T-helper 22 cell (primary cell): ENCODE measurements at regions not wholly inside any gene's neighbourhood (a gene's known extent, or its start where the extent isn't known, plus 50 kb on each side); places are given as distances from the start of the nearest gene placed in this dataset.
"Not testable (repeated sequence)": the region's sequence is repeated elsewhere in the genome, so short reads cannot be mapped to it uniquely, and the experiment has no call there.

Experiments
- DNase-seq: peaks from one replicate; pipeline ENCODE4 v3.0.0-alpha.2; 2020; ENCODE audit warnings: low read depth

DNA sequence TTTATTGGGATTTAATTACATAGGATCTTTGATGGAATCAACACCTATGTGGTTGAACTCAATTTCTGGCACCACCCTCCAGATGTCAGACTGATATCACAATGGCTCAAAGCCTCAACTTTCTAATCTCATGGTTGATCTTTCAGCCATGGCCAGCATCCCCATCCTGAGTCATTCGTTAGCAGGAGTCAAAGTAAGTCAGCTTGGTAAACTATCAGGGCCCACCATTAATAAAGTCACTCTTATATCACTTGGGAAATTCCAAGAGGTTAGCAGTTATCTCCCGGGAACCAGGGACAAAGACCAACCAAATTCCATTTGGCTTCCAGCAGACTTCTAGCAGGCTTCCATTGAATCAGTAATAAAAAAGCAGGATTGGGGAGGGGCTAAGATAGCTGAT, 50.7 kb upstream of the TNFSF4 start:
- no peak for DNase-seq

DNA sequence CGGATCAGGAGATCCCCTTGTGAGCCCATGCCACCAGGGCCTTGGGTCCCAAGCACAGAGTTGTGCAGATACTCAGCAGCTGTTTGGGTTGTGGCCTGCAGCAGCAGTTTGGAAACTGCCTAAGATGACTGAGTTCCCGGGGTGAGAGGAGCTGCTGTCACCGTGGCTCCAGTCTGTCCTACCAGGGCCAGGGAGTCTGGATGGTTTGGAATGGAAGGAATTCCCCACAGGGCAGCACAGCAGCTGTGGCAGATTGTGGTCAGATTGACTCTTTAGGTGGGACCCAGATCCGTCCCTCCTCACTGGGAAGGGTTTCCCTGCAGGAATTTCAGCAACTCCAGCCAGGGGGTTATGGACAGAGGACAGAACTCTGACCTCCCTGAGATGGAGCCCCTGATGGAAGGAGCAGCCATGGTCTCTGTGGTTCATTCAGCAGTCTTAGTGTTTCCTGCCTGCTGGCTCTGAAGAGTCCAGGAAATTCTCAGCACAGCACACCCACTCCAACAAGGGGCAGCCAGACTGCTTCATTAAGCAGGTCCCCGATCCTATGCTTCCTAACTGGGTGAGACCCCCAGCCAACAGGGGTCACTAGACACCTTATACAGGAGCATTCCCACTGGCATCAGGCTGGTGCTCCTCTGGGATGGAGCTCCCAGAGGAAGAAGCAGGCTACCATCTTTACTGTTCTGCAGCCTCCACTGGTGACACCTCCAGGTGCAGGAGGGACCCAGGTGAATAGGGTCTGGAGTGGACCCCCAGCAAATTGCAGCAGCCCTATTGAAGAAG, 51.5 kb upstream of the TNFSF4 start:
- DNase-seq: no peak

DNA sequence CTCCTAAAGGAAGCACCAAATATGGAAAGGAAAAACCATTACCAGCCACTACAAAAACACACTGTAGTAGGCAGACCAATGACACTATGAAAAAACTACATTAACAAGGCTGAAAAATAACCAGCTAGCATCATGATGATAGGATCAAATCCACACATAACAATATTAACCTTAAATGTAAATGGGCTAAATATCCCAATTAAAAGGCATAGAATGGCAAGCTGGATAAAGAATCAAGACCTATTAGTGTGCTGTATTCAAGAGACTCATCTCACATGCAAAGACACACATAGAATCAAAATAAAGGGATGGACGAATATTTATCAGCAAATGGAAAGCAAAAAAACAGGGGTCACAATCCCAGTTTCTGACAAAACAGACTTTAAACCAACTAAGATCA, 53.2 kb upstream of the TNFSF4 start:
- DNase-seq: not testable (repeated sequence)

DNA sequence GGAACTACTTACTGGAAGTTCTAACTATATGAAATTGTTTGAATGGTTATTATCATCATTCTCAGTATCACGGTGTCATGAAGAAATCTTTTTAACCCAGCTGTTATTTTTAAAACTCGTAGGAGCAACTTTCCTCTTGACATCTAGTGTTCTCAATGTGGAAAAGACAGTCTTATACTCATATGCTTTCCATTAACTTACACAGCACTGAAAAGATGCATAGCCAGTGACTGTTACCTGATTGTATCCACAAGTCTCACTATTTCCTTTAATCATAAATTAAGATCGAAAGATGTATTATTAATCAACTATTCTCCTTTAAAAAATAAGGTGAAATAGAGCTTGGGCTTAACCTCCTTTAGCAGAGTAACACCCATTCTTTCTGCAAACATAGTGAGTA, 59.7 kb upstream of the TNFSF4 start:
- DNase-seq: no peak

DNA sequence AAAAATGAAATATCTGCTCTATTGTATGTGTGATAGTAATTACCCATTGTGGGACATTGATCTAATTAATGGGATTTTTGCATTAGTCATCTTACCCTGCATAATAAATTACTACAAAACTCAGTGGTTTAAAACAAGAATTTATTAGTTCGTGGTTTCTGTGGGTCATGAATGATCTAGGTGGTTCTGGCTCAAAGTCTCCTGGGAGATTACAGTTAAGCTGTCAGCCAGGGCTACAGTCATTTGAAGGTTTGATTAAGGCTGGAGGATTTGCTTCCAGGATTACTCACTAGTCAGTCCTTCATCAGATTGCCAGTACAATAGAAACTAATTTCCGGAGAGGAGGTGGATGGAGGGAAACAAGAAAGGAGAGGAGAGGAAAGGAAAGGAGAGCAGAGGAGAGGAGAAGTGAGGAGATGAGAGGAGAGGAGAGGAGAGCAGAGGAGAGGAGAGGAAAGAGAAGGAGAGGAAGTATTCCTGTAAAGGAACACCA, 60.4 kb upstream of the TNFSF4 start:
- no peak for DNase-seq

DNA sequence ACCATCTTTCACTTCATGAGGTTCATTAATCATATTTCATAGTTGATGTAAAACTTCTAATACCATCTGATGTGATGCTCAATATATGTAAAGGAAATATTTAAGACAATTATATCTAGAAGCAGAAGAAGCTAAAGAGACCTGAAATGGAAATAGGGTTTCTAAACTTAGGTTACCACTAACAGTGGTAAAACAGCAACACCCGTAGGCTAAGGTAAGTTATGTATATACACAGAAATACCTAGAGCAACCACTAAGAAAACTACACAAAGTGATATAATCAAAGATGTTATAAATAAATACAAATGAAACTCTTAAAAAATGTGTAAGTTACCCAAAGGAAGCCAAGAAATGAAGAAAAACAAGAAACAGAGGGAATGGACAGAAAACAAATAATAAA, 61.1 kb upstream of the TNFSF4 start:
- DNase-seq: no peak

DNA sequence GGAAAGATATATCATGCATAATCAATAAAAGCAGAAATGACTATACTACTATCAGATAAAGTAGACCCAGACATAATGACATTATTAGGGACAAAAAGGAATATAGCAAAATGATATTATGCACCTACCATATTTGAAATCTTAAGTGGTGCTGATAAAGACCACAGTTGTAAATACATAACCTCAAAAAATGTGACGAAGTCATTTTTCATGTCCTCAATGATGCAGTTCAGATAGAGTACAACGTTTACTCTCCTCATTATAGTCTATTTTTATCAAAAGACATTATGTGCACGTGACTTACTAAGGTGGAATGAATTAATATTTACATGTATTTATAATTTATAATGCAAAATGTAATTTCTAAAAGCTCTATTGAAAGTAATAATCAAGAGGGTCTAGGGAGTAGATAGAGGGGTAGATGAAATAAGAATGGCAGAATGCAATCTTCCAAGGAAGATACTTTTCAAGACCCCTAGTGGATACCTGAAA, 61.7 kb upstream of the TNFSF4 start:
- no peak for DNase-seq

DNA sequence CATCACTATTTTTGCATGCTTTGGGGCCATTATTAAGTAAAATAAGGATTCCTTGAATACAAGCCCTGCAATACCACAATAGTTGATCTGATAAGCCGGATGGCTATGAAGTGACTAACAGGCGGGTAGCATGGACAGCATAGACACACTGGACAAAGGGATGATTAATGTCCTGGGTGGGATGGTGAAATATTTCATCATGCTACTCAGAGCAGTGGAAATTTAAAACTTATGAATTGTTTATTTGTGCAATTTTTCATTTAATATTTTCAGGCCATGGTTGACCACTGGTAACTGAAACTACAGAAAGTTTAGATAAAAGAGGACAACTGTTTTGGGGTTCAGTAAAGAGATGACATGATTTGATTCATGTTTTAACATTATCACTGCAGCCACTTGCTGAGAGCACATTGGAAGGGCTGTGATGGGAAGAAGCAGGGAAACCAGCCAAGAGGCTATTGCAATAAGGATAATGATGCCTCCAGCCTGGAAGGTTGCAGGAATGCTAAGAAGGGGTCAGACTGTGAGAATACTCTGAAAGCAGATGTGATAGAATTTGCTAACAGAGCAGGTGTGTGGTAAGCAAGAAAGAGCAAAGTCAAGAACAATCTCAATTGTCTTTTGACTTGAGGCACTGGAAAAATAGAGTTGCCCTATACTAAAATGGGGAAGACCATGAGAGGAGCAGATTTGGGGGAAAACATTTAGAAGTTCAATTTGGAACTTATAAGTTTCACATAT, 62.5 kb upstream of the TNFSF4 start:
- no peak for DNase-seq

DNA sequence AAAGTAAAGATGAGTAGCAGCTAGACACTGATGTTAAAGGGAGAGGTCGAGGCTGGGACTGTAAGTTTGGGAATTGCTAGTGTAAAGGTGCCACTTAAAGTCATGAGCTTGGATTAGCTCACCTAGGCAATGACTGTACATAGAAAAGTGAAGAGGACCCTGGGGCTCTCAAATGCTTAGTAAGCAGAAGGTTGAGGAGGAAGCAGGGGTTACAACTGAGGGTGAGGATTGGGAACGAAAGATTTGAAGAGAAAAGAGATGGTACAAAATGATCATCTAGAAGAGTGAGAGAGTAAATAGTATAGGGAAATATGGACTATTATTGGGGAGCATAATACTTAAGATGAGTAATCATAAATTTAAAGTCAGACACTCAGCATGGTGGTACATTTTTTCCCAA, 63.1 kb upstream of the TNFSF4 start:
- no peak for DNase-seq

DNA sequence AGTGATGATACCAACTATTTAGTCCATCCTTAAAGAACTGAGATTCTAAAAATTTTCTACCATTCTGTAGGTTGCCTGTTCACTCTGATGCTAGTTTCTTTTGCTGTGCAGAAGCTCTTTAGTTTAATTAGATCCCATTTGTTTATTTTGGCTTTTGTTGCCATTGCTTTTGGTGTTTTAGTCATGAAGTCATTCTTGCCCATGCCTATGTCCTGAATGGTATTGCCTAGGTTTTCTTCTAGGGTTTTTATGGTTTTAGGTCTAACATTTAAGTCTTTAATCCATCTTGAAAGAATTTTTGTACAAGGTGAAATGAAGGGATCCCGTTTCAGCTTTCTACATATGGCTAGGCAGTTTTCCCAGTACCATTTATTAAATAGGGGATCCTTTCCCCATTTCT, 63.9 kb upstream of the TNFSF4 start:
- not testable (repeated sequence) for DNase-seq

DNA sequence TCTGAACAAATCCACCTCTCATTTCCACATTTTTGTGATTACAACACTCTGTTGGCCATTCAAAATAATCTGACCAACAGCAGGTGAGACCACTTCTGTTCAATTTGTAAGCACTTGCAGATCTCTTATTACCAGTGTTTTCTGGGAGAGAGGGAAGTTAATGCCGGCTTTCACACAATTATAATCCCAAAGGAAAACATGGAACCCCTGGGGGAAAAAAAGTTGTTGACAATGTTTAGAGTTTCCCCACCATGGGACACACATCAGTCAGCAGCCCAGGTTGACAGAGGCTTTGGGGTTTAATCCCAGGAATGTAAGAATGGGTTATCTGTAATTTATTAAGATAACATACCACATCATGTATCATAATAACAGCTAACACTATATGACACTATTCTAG, 68.4 kb upstream of the TNFSF4 start:
- DNase-seq: no peak

DNA sequence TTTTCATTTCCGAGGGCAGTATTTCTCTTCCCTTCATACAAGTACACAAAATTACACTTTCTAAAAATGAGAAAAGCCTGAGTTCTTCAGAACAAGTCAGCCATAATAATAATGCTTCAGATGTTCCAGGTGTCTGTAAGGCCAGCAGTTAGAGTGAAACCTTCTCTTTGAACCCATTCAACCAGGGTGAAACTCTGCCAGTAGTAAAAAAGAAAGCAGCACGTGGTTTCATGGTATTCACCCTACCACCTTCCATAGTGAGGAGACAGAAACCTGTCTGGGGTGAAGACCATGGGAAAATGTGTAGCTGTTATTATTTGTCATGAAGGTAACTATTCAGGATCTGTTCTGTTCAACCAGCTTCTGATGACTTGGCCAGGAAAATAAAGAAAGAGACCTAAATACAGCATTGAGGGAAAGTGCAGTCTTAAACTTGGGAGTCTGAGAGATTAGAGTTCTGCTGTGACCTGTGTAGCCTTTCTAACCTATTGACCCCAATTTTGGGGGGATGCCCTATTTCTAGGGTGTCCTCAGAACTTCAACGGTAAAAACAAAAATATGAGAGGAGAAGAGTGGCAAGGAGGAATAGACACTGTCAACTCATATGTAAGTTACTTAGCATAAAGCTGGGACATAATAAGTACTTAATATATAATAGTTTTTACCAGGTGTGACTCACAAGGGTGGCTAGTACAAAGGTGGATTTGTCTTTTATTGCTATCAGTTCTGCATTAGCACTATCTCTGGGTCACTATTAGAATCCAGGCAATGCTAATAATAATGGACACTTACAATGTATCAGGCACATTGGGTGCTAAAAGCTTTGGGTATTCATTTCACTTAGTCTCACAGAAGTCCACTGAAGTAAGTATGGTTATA, 70.0 kb upstream of the TNFSF4 start:
- DNase-seq: no peak

DNA sequence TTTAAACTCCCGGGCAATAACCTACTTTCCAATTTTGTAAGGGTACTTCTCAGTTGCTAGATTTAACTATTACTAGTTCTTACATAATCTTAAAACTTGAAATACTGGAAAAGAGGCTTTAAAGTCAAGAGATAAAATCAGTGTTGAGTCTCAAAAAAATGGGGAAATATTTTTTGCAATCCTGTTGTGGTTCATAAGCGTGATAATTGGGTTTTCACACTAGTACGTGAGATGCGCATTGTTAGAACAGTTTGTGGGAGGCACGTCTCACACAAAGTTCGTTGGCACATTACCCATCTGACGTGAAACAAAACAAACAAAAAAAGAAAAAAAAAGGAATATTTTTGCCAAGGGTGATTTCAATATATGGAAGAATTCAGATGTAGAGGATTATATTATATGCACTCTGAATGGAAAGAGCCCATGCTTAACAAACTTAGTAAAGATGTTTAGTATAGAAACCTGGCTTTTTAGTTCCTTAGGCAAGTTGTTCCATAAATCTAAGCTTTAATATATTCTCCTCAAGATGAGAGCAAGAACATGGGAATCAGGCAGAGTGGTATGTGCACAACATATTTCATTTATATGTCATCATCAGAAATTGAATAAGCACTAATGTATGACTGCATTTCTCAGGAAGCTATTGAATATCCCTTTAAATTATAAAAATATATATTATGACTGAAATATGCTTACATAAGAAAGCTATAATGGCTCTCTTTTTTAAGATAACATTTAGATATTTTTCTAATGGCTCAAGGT, 73.9 kb upstream of the TNFSF4 start:
- no peak for DNase-seq

DNA sequence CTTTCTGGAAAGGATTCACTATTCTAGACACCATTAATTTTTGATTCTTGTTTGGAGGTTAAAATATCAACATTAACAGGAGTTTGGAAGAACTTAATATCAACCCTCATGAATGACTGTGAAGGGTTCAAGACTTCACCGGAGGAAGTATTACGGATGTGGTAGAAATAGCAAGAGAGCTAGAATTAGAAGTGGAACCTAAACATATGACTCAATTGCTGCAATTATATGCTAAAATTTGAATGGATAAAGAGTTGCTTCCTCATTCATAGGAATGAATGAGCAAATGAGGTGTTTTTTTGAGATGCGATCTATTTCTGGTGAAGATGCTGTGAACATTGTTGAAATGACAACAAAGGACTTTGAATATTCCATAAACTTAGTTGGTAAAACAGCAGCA, 77.9 kb upstream of the TNFSF4 start:
- DNase-seq: no peak

DNA sequence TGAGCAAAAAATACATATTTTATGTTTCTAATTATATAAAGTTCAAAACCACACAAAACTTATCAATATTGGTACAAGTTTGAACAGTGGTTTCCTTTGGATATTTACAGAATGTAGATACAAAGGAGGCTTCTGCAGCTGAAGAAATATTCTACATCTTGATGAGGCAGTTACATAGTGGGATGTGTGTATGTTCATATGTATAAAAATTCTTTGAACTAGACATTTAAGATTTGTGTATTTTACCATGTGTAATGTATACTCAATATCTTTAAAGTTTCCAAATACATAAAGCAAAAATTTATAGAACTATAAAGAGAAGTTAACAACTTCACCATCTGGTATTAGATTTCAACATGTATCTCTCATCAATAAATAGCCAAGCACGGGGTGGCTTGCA, 80.7 kb upstream of the TNFSF4 start:
- DNase-seq: no peak

DNA sequence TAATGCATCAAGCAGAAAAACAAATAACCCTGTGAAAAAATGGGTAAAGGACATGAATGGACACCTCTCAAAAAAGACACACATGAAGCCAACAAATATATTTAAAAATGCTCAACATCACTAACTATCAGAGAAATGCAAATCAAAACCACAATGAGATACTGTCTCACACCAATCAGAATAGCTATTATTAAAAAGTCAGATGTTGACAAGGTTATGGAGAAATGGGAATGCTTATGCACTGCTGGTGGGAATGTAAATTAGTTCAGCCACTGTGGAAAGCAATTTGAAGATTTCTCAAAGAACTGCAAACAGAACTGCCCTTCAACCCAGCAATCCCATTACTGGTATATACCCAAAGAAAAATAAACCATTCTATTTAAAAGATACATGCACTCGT, 86.6 kb upstream of the TNFSF4 start:
- DNase-seq: no peak

DNA sequence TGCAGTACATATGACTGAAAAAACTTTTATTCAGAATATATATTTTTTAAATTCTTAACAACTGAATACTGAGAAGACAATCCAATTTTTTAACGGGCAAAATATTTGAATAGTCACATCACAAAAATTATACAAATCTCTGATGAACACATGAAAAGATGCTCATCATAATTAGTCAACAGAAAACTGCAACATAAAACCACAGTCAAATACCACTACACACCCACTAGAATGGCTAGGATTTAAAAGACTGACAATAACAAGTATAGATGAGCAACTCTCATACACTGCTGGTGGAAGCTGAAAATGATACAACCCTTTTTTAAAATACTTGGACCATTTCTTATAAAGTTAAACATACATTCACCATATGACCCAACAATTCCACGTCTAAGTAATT, 87.7 kb upstream of the TNFSF4 start:
- DNase-seq: no peak

DNA sequence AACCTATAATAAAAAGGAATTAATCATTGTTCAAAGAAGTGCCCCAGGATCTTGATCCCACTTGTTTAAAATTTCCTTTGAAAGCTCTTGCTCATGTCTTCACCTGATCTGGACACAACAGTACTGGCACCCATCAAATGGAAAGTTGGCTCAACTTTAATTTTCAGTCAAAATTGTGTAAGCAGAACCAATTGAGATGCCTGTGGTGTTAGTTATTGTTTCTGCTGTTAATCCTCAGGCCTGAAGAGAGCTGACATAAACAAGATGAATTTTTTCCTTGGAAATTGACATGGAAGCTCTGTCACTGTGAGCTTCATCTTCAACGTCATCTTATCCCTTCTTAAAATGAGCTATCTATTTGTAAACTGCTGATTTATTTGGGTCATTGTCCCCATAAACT, 88.3 kb upstream of the TNFSF4 start:
- no peak for DNase-seq

DNA sequence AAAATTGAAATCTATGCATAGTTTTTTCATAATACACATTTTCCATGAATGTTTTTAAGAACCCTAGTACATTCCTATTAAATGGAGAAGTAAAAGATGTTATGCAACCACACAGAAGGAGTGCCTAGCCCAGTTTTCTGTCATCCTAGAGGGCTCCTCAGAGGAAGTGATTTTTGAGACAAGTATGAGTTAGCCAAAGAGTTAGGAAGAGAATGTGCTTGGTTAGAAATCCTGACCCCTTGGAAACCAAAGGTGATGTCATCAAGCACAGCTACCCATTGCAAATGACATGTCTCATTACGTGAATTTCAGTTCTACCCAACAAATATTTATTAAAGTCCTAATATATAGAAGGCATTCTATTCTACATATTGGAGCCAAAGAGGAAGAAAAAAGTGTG, 88.9 kb upstream of the TNFSF4 start:
- DNase-seq: no peak

DNA sequence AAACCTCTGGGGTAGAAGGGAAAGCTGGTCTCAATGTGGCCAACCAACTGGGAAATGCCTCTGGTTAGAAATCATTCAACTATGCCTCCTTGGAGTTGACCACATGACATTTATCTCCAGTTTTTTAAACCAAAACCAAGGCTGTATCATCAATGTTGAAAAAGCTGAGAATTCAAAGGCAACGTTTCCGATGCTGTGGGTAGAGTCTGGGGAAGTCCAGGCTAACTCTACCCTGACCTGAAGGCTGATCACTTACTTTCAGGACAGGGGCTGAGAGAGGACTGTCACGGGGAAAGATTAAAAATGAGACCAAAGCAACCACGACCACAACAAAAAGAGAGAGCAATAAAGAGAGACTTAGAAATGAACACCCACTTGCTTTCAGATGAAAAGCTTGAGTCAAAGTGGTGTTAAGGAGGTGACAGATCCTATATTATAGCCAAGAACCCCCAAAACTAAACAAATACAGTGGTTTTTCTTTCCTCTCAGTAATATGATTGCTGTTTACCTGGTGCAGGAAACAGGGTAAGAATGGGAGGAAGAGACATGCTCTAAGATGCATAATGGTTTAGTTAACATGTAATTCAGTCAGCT, 90.8 kb upstream of the TNFSF4 start:
- no peak for DNase-seq
